ENCODE measurements at regions not wholly inside any gene's neighbourhood (a gene's known extent, or its start where the extent isn't known, plus 50 kb on each side); places are given as distances from the start of the nearest gene placed in this dataset.

GRCh38 chr12:84745127-84745526 is 167.5 kb downstream of the SLC6A15 start:
- DNase-seq (ENCODE audit: extremely low spot score, unreplicated experiment): no peak
- H3K27ac Mint-ChIP-seq: no peak overlapping the region
- no peak for TF ChIP-seq CTCF (conservative IDR thresholded peaks at IDR 0.05)
- no peaks in the 10 kb centered on the region for H3K27me3 Mint-ChIP-seq
- no peaks in the 10 kb centered on the region for H3K4me1 Mint-ChIP-seq (ENCODE audit: unreplicated experiment)
- no peak overlapping the region for H3K4me3 Mint-ChIP-seq
- no peaks in the 10 kb centered on the region for H3K9me3 Mint-ChIP-seq
- no peaks in the 10 kb centered on the region for H3K36me3 Mint-ChIP-seq

GRCh38 chr12:84741692-84742091 is 170.9 kb downstream of the SLC6A15 start:
- H3K9me3 Mint-ChIP-seq: no peaks in the 10 kb centered on the region
- TF ChIP-seq CTCF (conservative IDR thresholded peaks at IDR 0.05): no peak
- no peak overlapping the region for H3K27ac Mint-ChIP-seq
- H3K4me3 Mint-ChIP-seq: no peak overlapping the region
- H3K36me3 Mint-ChIP-seq: no peaks in the 10 kb centered on the region
- H3K27me3 Mint-ChIP-seq: no peaks in the 10 kb centered on the region
- no peak for DNase-seq (ENCODE audit: extremely low spot score, unreplicated experiment)
- peaks cover 5% of the 10 kb centered on the region for H3K4me1 Mint-ChIP-seq (ENCODE audit: unreplicated experiment)

GRCh38 chr12:84741031-84741430 is 171.6 kb downstream of the SLC6A15 start:
- TF ChIP-seq CTCF (conservative IDR thresholded peaks at IDR 0.05): no peak
- no peak overlapping the region for H3K4me3 Mint-ChIP-seq
- no peak overlapping the region for H3K27ac Mint-ChIP-seq
- no peaks in the 10 kb centered on the region for H3K27me3 Mint-ChIP-seq
- no peaks in the 10 kb centered on the region for H3K36me3 Mint-ChIP-seq
- DNase-seq (ENCODE audit: extremely low spot score, unreplicated experiment): no peak
- H3K4me1 Mint-ChIP-seq (ENCODE audit: unreplicated experiment): peaks cover 5% of the 10 kb centered on the region
- H3K9me3 Mint-ChIP-seq: no peaks in the 10 kb centered on the region

- Mint-ChIP-seq H3K4me3 (no peak overlapping the region), H3K27ac (no peak overlapping the region)
These were observed 172.0 kb downstream of the SLC6A15 start for GRCh38 chr12:84740602-84741001.

GRCh38 chr12:84738481-84738972 is 174.1 kb downstream of the SLC6A15 start:
- no peaks in the 10 kb centered on the region for H3K9me3 Mint-ChIP-seq
- no peak overlapping the region for H3K4me3 Mint-ChIP-seq
- H3K36me3 Mint-ChIP-seq: no peaks in the 10 kb centered on the region
- peaks cover 5% of the 10 kb centered on the region for H3K4me1 Mint-ChIP-seq (ENCODE audit: unreplicated experiment)
- H3K27me3 Mint-ChIP-seq: no peaks in the 10 kb centered on the region
- TF ChIP-seq CTCF (conservative IDR thresholded peaks at IDR 0.05): no peak
- no peak for DNase-seq (ENCODE audit: extremely low spot score, unreplicated experiment)
- no peak overlapping the region for H3K27ac Mint-ChIP-seq

More at GRCh38 chr12:84740602-84741001, 172.0 kb downstream of the SLC6A15 start:
- no peak for DNase-seq (ENCODE audit: extremely low spot score, unreplicated experiment)
- H3K36me3 Mint-ChIP-seq: no peaks in the 10 kb centered on the region
- no peak for TF ChIP-seq CTCF (conservative IDR thresholded peaks at IDR 0.05)
- no peaks in the 10 kb centered on the region for H3K9me3 Mint-ChIP-seq
- peaks cover 5% of the 10 kb centered on the region for H3K4me1 Mint-ChIP-seq (ENCODE audit: unreplicated experiment)
- H3K27me3 Mint-ChIP-seq: no peaks in the 10 kb centered on the region

GRCh38 chr12:84732828-84733340 is 179.7 kb downstream of the SLC6A15 start:
- no peaks in the 10 kb centered on the region for H3K36me3 Mint-ChIP-seq
- H3K27ac Mint-ChIP-seq: no peak overlapping the region
- H3K4me1 Mint-ChIP-seq (ENCODE audit: unreplicated experiment): peaks cover 6% of the 10 kb centered on the region
- TF ChIP-seq CTCF (conservative IDR thresholded peaks at IDR 0.05): no peak
- H3K9me3 Mint-ChIP-seq: no peaks in the 10 kb centered on the region
- no peak overlapping the region for H3K4me3 Mint-ChIP-seq
- H3K27me3 Mint-ChIP-seq: no peaks in the 10 kb centered on the region
- no peak for DNase-seq (ENCODE audit: extremely low spot score, unreplicated experiment)

Data from type B pancreatic cell (in vitro differentiated cells).